ENCODE measurements at regions not wholly inside any gene's neighbourhood (a gene's known extent, or its start where the extent isn't known, plus 50 kb on each side); places are given as distances from the start of the nearest gene placed in this dataset.

DNA sequence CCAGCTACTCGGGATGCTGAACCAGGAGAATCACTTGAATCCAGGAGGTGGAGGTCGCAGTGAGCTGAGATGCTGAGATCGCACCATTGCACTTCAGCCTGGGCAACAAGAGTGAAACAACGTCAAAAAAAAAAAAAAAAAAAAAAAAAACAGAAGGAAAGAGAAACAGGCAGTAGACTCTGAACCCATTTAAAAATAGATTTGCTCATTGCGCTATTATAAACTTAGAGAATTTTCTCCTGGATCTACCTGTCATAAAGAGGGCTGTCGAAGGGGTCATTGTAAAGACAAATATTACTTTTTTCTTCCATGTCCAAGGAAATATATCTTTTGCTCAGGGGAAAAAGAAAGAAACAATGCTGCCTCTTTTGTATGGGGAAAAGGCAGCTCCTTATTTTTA is 425.0 kb upstream of the ID2 start:
- Histone ChIP-seq H3K4me2 (replicated peaks; ENCODE audit: extremely low read depth, low read length, poor library complexity, severe bottlenecking) (no peak overlapping the region), H3K9me3 (replicated peaks in 1 of 2; ENCODE audit: control insufficient read depth in 1 of 2, insufficient read depth in 1 of 2, low read length in 2 of 2) (no peaks in the 10 kb centered on the region), H3K36me3 (replicated peaks in 1 of 2; ENCODE audit: control insufficient read depth in 1 of 2, insufficient read depth in 2 of 2, low read length in 2 of 2) (no peaks in the 10 kb centered on the region), H3K4me3 (replicated peaks in 1 of 3; ENCODE audit: low read depth in 2 of 3, low read length in 3 of 3) (no peak overlapping the region), H3K79me2 (ENCODE audit: insufficient read depth, low read length) (no peaks in the 10 kb centered on the region), H2AFZ (ENCODE audit: insufficient read depth, low read depth, low read length, poor library complexity, severe bottlenecking) (no peak overlapping the region), H3K9ac (ENCODE audit: insufficient read depth, low read length, poor library complexity, severe bottlenecking) (no peak overlapping the region), H3K27me3 (ENCODE audit: control insufficient read depth in 2 of 2, insufficient read depth in 2 of 2, low read length in 2 of 2) (no peaks in the 10 kb centered on the region), H4K20me1 (ENCODE audit: insufficient read depth, low read length) (no peaks in the 10 kb centered on the region), H3K27ac (ENCODE audit: low read depth in 1 of 2, low read length in 2 of 2) (no peak overlapping the region), H3K4me1 (ENCODE audit: control insufficient read depth in 1 of 2, insufficient read depth in 2 of 2, low read length in 2 of 2) (peaks cover 17 to 20% of the 10 kb centered on the region in 2 donors)
- Mint-ChIP-seq H3K27ac (no peak overlapping the region), H3K9me3 (no peaks in the 10 kb centered on the region), H3K36me3 (peaks cover 0 to 1% of the 10 kb centered on the region in 2 donors), H3K27me3 (ENCODE audit: low read depth in 3 of 3) (peaks cover 0 to 2% (median 2%) of the 10 kb centered on the region in 3 donors), H3K4me1 (peaks cover 17% of the 10 kb centered on the region), H3K4me3 (no peak overlapping the region)
- DNase-seq: no peak
- TF ChIP-seq, protein P1, sequence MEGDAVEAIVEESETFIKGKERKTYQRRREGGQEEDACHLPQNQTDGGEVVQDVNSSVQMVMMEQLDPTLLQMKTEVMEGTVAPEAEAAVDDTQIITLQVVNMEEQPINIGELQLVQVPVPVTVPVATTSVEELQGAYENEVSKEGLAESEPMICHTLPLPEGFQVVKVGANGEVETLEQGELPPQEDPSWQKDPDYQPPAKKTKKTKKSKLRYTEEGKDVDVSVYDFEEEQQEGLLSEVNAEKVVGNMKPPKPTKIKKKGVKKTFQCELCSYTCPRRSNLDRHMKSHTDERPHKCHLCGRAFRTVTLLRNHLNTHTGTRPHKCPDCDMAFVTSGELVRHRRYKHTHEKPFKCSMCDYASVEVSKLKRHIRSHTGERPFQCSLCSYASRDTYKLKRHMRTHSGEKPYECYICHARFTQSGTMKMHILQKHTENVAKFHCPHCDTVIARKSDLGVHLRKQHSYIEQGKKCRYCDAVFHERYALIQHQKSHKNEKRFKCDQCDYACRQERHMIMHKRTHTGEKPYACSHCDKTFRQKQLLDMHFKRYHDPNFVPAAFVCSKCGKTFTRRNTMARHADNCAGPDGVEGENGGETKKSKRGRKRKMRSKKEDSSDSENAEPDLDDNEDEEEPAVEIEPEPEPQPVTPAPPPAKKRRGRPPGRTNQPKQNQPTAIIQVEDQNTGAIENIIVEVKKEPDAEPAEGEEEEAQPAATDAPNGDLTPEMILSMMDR (IDR thresholded peaks at IDR 0.05): no peak
- 100% methylated on average over 1 of the region's 6 CpGs for WGBS (ENCODE audit: insufficient coverage)
- intact Hi-C loops (cut with micrococcal nuclease): no loop called here

DNA sequence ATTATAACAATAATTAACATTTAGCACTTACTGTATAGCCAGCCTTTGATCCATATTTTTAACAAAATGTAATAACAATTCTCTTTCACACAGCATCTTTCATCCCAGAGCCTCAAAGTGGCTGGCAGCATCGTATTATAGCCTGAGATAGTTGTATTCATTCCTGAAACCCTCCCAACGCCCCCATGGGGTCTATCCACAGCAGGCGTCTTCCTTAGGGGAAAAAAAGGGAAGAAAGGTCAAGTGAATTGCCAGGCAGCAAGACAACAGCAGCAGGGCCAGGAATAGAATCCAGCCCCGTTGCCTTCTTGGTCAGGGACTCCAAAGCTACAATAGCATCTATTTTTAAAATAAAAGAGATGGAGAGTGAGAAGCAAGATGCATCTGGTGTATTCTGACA is 424.4 kb upstream of the ID2 start:
- no peak overlapping the region for H3K27ac Mint-ChIP-seq
- no peak overlapping the region for H3K4me3 Mint-ChIP-seq
- H3K27me3 Mint-ChIP-seq (ENCODE audit: low read depth in 3 of 3): peaks cover 0 to 2% (median 0%) of the 10 kb centered on the region in 3 donors

More for the DNA sequence above, 424.4 kb upstream of the ID2 start:
- Mint-ChIP-seq H3K36me3 (peaks cover 0 to 1% of the 10 kb centered on the region in 2 donors), H3K9me3 (no peaks in the 10 kb centered on the region), H3K4me1 (peaks cover 17% of the 10 kb centered on the region)
- no peaks in the 10 kb centered on the region for H3K36me3 ChIP-seq (replicated peaks in 1 of 2; ENCODE audit: control insufficient read depth in 1 of 2, insufficient read depth in 2 of 2, low read length in 2 of 2)
- H3K9me3 ChIP-seq (replicated peaks in 1 of 2; ENCODE audit: control insufficient read depth in 1 of 2, insufficient read depth in 1 of 2, low read length in 2 of 2): no peaks in the 10 kb centered on the region
- H4K20me1 ChIP-seq (ENCODE audit: insufficient read depth, low read length): no peaks in the 10 kb centered on the region
- no peaks in the 10 kb centered on the region for H3K79me2 ChIP-seq (ENCODE audit: insufficient read depth, low read length)
- no peak overlapping the region for H3K27ac ChIP-seq (ENCODE audit: low read depth in 1 of 2, low read length in 2 of 2)
- H3K4me3 ChIP-seq (replicated peaks in 1 of 3; ENCODE audit: low read depth in 2 of 3, low read length in 3 of 3): no peak overlapping the region
- TF ChIP-seq, protein P1 (IDR thresholded peaks at IDR 0.05): no peak
- H3K9ac ChIP-seq (ENCODE audit: insufficient read depth, low read length, poor library complexity, severe bottlenecking): no peak overlapping the region
- no peak overlapping the region for H2AFZ ChIP-seq (ENCODE audit: insufficient read depth, low read depth, low read length, poor library complexity, severe bottlenecking)
- H3K4me1 ChIP-seq (ENCODE audit: control insufficient read depth in 1 of 2, insufficient read depth in 2 of 2, low read length in 2 of 2): peaks cover 17 to 20% of the 10 kb centered on the region in 2 donors
- H3K4me2 ChIP-seq (replicated peaks; ENCODE audit: extremely low read depth, low read length, poor library complexity, severe bottlenecking): no peak overlapping the region
- WGBS (ENCODE audit: insufficient coverage): no CpG with 5 or more reads among the region's 4 CpGs
- intact Hi-C loops (cut with micrococcal nuclease): no loop called here
- DNase-seq: no peak
- no peaks in the 10 kb centered on the region for H3K27me3 ChIP-seq (ENCODE audit: control insufficient read depth in 2 of 2, insufficient read depth in 2 of 2, low read length in 2 of 2)

Data from CD14-positive monocyte (primary cell).